GM18867 (cell line): ENCODE measurements at regions not wholly inside any gene's neighbourhood (a gene's known extent, or its start where the extent isn't known, plus 50 kb on each side); places are given as distances from the start of the nearest gene placed in this dataset.
"Not testable (repeated sequence)": the region's sequence is repeated elsewhere in the genome, so short reads cannot be mapped to it uniquely, and the experiment has no call there.

Experiments
- ATAC-seq: cut with Tn5 transposase; IDR thresholded peaks from one replicate; pipeline ENCODE4 v1.9.1; 2021; ENCODE audit warnings: mild to moderate bottlenecking, moderate library complexity; ENCODE audit not compliant: unreplicated experiment

- no peak for ATAC-seq
These were observed 1323.2 kb downstream of the AMY1C start for GRCh38 chr1:105072850-105073249.

GRCh38 chr1:105073660-105074059 is 1324.0 kb downstream of the AMY1C start:
- ATAC-seq = no peak

DNA sequence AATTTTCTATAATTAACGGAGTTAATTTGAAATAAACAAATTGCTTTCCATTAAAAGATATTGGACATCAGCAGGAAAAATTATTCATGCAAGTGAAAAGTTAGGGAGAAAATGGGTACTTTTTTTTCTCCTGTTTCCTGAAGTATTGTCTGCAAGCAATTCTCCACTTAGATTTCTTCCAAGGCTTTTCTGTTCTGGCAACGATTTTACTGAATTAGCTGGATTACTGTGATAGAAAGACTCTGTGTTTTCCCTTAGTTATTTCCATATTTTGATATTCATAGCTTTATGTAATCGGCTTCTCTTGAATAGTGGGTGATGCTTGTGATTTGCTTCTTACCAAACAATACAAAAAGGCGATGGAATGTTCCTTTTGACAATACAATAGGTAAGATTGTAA is 1333.9 kb downstream of the AMY1C start:
- ATAC-seq = no peak

DNA sequence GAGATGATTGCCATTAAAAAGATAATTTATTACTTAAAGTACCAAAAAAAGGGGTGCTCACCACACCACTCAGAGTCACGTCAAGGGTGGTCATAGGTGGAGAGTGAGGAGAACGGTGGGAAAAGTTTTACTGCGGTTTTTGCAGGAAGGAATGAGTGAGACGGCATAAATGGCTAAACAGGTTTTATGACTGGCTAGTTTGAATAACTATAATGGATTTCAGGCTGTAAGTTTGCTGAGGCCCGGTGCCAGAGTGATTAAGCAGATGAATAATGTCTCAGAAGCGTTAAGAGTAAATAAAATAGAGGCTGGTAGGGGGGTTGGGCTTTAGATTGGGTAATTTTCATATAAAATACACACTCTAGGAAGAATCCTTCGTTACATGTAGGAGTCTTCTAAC is 1337.8 kb downstream of the AMY1C start:
- ATAC-seq = no peak

DNA sequence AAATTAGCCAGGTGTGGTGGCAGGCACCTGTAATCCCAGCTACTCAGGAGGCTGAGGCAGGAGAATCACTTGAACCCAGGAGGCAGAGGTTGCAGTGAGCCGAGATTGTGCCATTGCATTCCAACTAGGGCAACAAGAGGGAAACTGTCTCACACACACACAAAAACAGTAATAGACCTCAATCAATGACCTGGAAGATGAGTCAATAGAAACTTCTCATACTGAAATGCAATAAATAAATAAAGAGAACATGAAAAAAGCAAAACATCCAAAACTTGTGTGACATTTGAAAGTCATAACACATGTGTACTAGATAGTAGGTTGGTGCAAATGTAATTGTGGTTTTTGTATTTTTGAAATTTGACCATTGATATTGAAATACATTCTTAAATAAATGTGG is 1338.5 kb downstream of the AMY1C start:
- no peak for ATAC-seq

DNA sequence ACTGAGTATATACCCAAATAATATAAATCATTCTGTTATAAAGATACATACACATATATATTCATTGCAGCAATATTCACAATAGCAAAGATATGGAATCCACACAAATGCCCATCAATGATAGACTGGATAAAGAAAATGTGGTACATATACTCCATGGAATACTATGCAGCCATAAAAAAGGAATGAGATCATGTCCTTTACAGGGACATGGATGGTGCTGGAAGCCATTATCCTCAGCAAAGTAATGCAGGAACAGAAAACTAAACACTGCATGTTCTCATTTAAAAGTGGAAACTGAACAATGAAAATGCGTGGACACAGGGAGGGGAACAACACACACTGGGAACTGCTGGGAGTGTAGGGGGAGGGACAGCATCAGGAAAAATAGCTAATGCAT is 1344.2 kb downstream of the AMY1C start:
- ATAC-seq = not testable (repeated sequence)

DNA sequence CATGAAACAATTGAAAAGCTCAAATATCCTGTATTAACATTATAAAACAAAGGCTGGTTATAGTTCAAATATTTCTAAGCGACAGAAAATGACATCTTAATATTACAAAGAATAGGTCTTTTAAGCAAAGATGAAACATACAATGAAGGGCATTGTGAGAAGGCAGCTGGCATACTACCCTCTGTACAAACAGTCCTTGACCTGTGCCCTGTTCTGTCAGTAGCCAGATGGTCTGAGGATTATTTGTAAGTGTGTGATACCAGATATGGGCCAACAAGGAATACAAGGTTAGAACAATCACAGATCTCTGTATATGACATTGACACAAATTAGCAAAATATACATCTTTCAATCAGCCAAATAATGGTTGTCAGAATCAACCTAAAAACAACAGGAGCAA is 1350.4 kb downstream of the AMY1C start:
- no peak for ATAC-seq

DNA sequence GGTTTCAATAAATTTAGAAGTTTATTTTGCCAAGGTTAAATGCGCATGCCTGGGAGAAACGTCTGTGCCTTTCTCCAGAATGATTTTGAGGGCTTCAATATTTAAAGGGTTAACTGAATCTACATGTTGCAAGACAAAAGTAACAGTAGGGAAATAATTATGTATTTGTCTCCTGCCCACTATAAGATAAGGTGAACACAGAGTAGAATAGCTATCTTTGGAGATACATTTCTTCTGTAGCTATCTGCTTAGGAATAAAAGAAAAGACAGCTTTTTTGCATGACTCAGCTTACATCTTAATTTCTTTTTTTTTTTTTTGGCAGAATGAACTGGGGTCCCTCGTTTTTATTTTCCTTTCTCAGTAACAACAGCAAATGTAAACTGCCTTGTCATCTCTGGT is 1351.6 kb downstream of the AMY1C start:
- no peak for ATAC-seq

GRCh38 chr1:105102371-105102770 is 1352.7 kb downstream of the AMY1C start:
- no peak for ATAC-seq

- no peak for ATAC-seq
These were observed 1372.3 kb downstream of the AMY1C start for GRCh38 chr1:105122041-105122440.

- ATAC-seq = peak; percentile 87
These were observed 1388.1 kb downstream of the AMY1C start for GRCh38 chr1:105137543-105138457.

DNA sequence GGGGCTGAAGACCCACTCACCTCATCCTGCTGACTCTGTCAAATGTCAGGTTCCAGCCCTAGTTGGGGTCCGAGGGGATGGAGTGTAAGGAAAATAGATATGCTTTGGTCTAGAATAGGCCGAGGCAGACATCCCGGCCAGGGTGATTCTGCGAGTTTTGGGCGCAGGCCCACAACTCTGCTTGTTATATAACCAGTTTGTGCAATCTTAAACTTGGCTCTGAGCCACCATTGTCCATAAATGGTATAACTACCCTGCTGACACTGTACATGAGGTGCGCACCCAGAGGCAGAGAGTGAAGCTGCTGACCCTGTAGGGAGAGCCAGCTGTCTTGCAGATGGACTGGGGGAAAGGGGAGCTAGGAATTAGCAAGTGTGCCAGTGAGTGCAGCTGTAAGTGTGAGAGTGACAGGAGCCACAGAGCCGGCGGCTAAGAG is 1388.8 kb downstream of the AMY1C start:
- ATAC-seq = no peak

DNA sequence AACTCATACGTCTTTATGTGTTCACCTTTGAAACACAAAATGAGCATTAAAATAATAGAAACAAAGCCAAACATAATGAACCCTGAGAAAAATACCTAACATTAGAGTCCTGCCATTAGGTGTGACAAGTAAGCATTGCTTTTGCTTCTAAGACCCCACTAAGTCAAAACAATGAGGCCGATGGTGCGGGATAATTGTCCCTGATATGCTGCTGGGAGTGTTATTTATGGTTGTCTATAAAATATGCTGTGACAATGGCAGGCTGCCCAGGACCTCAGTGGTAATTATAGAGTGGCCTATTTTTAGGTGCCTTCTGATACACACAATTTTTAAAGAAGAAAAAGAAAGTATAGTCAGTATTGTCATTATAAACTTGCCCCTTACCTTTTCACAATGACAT is 1423.1 kb downstream of the AMY1C start:
- ATAC-seq = no peak

DNA sequence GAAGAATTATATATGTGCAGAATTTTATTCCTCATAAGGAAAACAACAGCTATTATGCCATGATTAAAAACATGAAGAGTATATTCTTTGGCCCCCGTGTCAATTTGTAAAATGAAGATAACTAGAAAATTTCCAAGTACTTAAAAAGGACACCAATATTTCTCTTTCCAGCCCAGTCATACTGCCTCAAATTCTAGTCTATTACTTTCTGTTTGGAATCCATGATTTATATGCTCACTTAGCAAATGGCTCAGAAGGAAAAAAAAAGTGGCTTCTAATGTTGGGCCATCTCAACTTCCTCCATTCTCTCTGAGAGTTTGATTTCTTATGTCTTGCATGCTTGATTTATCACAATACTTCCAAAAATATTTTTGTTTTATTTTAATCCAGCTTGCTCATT is 1431.1 kb downstream of the AMY1C start:
- no peak for ATAC-seq

- ATAC-seq = no peak
These were observed 1455.2 kb downstream of the AMY1C start for GRCh38 chr1:105204836-105205371.

GRCh38 chr1:105208581-105208980 is 1458.9 kb downstream of the AMY1C start:
- no peak for ATAC-seq

DNA sequence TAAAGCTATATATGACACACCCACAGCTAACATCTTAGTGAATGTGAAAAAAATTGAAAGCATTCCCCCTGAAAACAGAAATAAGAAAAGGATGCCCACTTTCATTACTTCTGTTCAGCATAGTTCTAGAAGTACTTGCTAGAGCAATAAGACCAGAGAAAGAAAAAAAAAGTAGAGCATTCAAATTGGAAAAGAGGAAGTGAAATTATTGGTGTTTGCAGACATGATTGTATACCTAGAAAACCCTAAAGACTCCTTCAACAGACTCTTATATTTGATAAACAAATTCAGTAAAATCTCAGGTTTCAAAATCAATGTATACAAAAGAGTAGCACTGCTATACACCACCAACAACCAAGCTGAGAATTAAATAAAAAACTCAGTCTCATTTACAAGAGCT is 1461.0 kb downstream of the AMY1C start:
- ATAC-seq = no peak

- no peak for ATAC-seq
These were observed 1481.7 kb downstream of the AMY1C start for GRCh38 chr1:105231378-105231777.

DNA sequence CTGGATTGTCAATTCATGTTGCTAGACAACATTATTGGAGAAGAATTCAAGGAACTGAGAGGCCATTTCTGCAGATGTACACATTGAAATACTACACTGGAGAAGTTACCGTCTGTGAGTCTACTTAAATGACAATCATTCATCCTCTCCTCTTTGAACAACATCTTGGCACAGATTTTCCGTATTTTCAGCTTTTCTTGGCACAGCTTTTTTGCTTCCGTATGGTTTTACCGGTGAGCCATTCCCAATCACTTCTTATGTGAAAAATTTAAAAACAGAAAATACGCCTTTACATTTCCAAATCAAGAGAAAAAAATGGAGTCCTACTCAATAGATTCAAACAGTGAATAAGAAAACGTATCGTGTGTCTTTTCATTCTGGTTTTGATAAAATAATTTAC is 1493.7 kb downstream of the AMY1C start:
- ATAC-seq = no peak

DNA sequence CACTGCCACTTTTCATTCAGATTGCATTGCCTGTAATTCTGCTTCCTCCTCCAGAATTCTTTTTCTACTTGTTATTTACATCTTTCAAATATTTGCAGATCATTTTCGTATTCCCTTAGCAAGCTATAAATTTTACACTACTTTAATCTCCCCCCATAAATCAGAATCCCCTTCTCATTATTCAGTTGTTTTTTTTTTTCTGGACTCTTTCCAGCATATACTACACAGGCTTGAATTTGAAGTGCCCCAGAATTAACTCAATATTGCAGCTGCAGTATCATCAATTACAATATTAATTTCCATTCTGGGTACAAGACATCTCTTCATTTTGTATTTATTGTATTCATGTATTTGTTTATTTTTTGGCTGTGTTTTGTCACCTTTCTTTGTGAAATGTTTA is 1494.3 kb downstream of the AMY1C start:
- no peak for ATAC-seq

DNA sequence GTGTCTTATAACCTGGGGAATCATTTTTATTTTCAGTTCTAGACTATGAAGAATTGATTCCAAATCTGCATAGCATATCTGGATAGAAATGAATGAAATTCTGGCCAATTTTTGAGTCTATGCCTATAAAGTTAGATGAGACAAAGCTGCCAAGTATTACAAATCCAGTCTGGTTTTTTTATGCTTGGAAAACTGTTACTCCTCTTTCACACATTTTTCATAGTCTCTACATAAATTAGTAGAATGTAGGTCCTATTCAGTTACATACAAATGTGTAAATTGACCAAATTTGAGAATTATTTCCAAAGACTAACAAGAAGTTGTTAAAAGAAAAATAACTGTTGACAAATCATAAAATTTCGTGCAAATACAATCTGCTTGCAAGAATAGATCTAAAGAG is 1505.2 kb downstream of the AMY1C start:
- ATAC-seq = no peak

GRCh38 chr1:105260001-105260400 is 1510.3 kb downstream of the AMY1C start:
- ATAC-seq = no peak

DNA sequence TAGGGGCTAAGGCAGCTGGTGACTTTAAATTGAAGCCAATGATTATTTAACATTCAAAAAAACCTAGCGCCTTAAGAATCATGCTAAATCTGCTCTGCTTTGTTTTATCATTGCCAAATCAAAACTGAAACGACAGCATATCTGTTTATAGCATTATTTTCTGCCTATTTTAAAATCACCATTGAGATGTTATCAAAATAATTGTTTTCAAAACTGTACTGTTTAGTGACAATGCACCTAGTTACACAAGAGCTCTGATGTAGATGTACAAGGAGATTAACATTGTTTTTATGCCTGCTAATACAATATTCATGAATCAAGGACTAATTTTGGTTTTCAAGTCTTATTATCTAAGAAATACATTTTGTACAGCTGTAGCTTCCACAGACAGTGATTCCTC is 1521.3 kb downstream of the AMY1C start:
- no peak for ATAC-seq
